Mesenchymal stem cell (in vitro differentiated cells and primary cell): ENCODE measurements at regions not wholly inside any gene's neighbourhood (a gene's known extent, or its start where the extent isn't known, plus 50 kb on each side); places are given as distances from the start of the nearest gene placed in this dataset.

Experiments
- DNase-seq: peaks from one replicate; pipeline ENCODE4 v3.0.0-alpha.2; 2013
- H2AFZ ChIP-seq: one replicate; pipeline ENCODE4 v1.6.1; 2013; ENCODE audit warnings: low read depth, mild to moderate bottlenecking, control low read depth, inconsistent platforms, low read length, moderate library complexity
- H2AK5ac ChIP-seq: 2 replicates; pipeline ENCODE4 v1.6.1; 2013; ENCODE audit warnings: low read length, moderate library complexity, mild to moderate bottlenecking, inconsistent platforms; ENCODE audit not compliant: severe bottlenecking
- H2BK120ac ChIP-seq: one replicate; pipeline ENCODE4 v1.6.1; 2013; ENCODE audit warnings: low read depth, mild to moderate bottlenecking, inconsistent platforms, low read length, moderate library complexity
- H2BK12ac ChIP-seq, 2 experiments: one replicate each; pipeline ENCODE4 v1.6.1; 2013; ENCODE audit warnings: inconsistent platforms in 2 of 2, low read length in 2 of 2, mild to moderate bottlenecking in 2 of 2, moderate library complexity in 2 of 2, control low read depth in 1 of 2
- H2BK15ac ChIP-seq: one replicate; pipeline ENCODE4 v1.6.1; 2013; ENCODE audit warnings: mild to moderate bottlenecking, low read depth, inconsistent platforms; ENCODE audit not compliant: poor library complexity, severe bottlenecking
- H2BK5ac ChIP-seq: 2 replicates; pipeline ENCODE4 v1.6.1; 2013; ENCODE audit warnings: low read depth, mild to moderate bottlenecking, low read length, control low read depth, inconsistent platforms; ENCODE audit not compliant: poor library complexity, severe bottlenecking
- H3K14ac ChIP-seq, 2 experiments: one replicate each; pipeline ENCODE4 v1.6.1; 2013; ENCODE audit warnings: inconsistent platforms in 2 of 2, low read length in 2 of 2, control low read depth in 1 of 2, mild to moderate bottlenecking in 1 of 2, moderate library complexity in 1 of 2
- H3K18ac ChIP-seq, 2 experiments: one replicate each; pipeline ENCODE4 v1.6.1; 2013; ENCODE audit warnings: inconsistent platforms in 2 of 2, low read length in 2 of 2, control low read depth in 1 of 2, low read depth in 1 of 2, mild to moderate bottlenecking in 1 of 2
- H3K23ac ChIP-seq, 2 experiments: one replicate each; pipeline ENCODE4 v1.6.1; 2013; ENCODE audit warnings: inconsistent platforms in 2 of 2, low read length in 2 of 2, mild to moderate bottlenecking in 2 of 2, moderate library complexity in 2 of 2, control low read depth in 1 of 2
- H3K27ac ChIP-seq: 2 replicates; pipeline ENCODE4 v1.5.1; 2013; ENCODE audit warnings: mild to moderate bottlenecking, moderate library complexity, low read length, control low read depth, inconsistent platforms; ENCODE audit not compliant: poor library complexity, severe bottlenecking
- H3K27me3 ChIP-seq, 2 experiments: 2 replicates each; pipeline versions ENCODE4 v1.6.1 to v1.7.0; 2013; ENCODE audit warnings: low read length in 2 of 2, mild to moderate bottlenecking in 2 of 2, moderate library complexity in 2 of 2, control low read depth in 1 of 2, inconsistent platforms in 1 of 2; ENCODE audit not compliant: control insufficient read depth in 1 of 2, insufficient read depth in 1 of 2
- H3K36me3 ChIP-seq, 2 experiments: 2 replicates each; pipeline versions ENCODE4 v1.6.1 to v1.7.0; 2013; ENCODE audit warnings: low read length in 2 of 2, control low read depth in 1 of 2, inconsistent platforms in 1 of 2, low read depth in 1 of 2, mild to moderate bottlenecking in 1 of 2; ENCODE audit not compliant: insufficient read depth in 2 of 2, control insufficient read depth in 1 of 2
- H3K4ac ChIP-seq, 2 experiments: one replicate each; pipeline ENCODE4 v1.6.1; 2013; ENCODE audit warnings: inconsistent platforms in 2 of 2, low read length in 2 of 2, mild to moderate bottlenecking in 2 of 2, moderate library complexity in 2 of 2, control low read depth in 1 of 2, low read depth in 1 of 2
- H3K4me1 ChIP-seq: 2 replicates; pipeline ENCODE4 v1.6.1; 2013; ENCODE audit warnings: low read depth, low read length, control low read depth; ENCODE audit not compliant: control insufficient read depth, insufficient read depth
- H3K4me2 ChIP-seq: 2 replicates; pipeline ENCODE4 v1.6.1; 2013; ENCODE audit warnings: low read length, mild to moderate bottlenecking, inconsistent platforms; ENCODE audit not compliant: poor library complexity, severe bottlenecking
- H3K4me3 ChIP-seq, 2 experiments: 2 replicates each; pipeline versions ENCODE4 v1.5.1 to v1.7.0; 2013; ENCODE audit warnings: low read length in 2 of 2, mild to moderate bottlenecking in 2 of 2, control low read depth in 1 of 2, low read depth in 1 of 2; ENCODE audit not compliant: insufficient read depth in 1 of 2
- H3K79me1 ChIP-seq: replicated peaks from 2 replicates; pipeline ENCODE4 v1.6.1; 2013; ENCODE audit warnings: mild to moderate bottlenecking, control low read depth, low read length, inconsistent platforms; ENCODE audit not compliant: poor library complexity, severe bottlenecking
- H3K9ac ChIP-seq: 2 replicates; pipeline ENCODE4 v1.7.0; 2013; ENCODE audit warnings: mild to moderate bottlenecking, low read length, moderate library complexity
- H3K9me3 ChIP-seq: 2 replicates; pipeline ENCODE4 v1.7.0; 2013; ENCODE audit warnings: mild to moderate bottlenecking, low read length; ENCODE audit not compliant: control insufficient read depth
- H4K8ac ChIP-seq: one replicate; pipeline ENCODE4 v1.6.1; 2013; ENCODE audit warnings: inconsistent platforms, mild to moderate bottlenecking, low read length, moderate library complexity
- H4K91ac ChIP-seq: one replicate; pipeline ENCODE4 v1.6.1; 2013; ENCODE audit warnings: mild to moderate bottlenecking, low read length, inconsistent platforms
- WGBS: methylation state at CpG from one replicate; pipeline ENCODE4 v1.1.7; 2013; ENCODE audit warnings: mixed read lengths; 5-methylcytosine and 5-hydroxymethylcytosine counted together

GRCh38 chr4:123481717-123482116, 85.1 kb downstream of the SPRY1 start:
- Histone ChIP-seq H3K79me1 (no peaks in the 10 kb centered on the region), H3K14ac (no peak overlapping the region), H3K9me3 (no peaks in the 10 kb centered on the region), H3K4me1 (peaks cover 11% of the 10 kb centered on the region), H2AFZ (no peak overlapping the region), H2AK5ac (no peak overlapping the region), H3K23ac (no peak overlapping the region), H3K36me3 (no peaks in the 10 kb centered on the region), H3K4me2 (no peak overlapping the region), H2BK15ac (no peak overlapping the region), H4K8ac (no peak overlapping the region), H3K4ac (no peak overlapping the region), H3K27ac (no peak overlapping the region), H2BK5ac (no peak overlapping the region), H3K4me3 (no peak overlapping the region), H3K18ac (no peak overlapping the region), H3K27me3 (no peaks in the 10 kb centered on the region), H2BK120ac (no peak overlapping the region), H2BK12ac (no peak overlapping the region), H4K91ac (no peak overlapping the region), H3K9ac (no peak overlapping the region)
- WGBS, result 100% methylated on average over 3 of the region's 3 CpGs
- no peak for DNase-seq

- no peak overlapping the region for H4K8ac ChIP-seq
- H3K4me1 ChIP-seq, result peaks cover 5% of the 10 kb centered on the region
- H3K18ac ChIP-seq, result peak overlapping the region in 1 of 2 experiments; percentile 40
- no peak overlapping the region for H3K27ac ChIP-seq
- no peak overlapping the region for H2BK15ac ChIP-seq
- no peak overlapping the region for H3K9ac ChIP-seq
- H3K36me3 ChIP-seq, result no peaks in the 10 kb centered on the region
- no peak overlapping the region for H3K4ac ChIP-seq
- no peak overlapping the region for H3K4me3 ChIP-seq
- no peak for DNase-seq
- H2BK5ac ChIP-seq, result no peak overlapping the region
- no peak overlapping the region for H4K91ac ChIP-seq
- no peaks in the 10 kb centered on the region for H3K79me1 ChIP-seq
- H2BK120ac ChIP-seq, result no peak overlapping the region
- no peak overlapping the region for H2BK12ac ChIP-seq
- no peak overlapping the region for H3K14ac ChIP-seq
- no peaks in the 10 kb centered on the region for H3K9me3 ChIP-seq
- H2AFZ ChIP-seq, result no peak overlapping the region
- no peaks in the 10 kb centered on the region for H3K27me3 ChIP-seq
- H3K23ac ChIP-seq, result no peak overlapping the region
- WGBS, result 69% methylated on average over 3 of the region's 4 CpGs
- H2AK5ac ChIP-seq, result no peak overlapping the region
- H3K4me2 ChIP-seq, result no peak overlapping the region
Measured at GRCh38 chr4:123484291-123484926, 87.8 kb downstream of the SPRY1 start.

GRCh38 chr4:123485601-123486000, 89.0 kb downstream of the SPRY1 start:
- Histone ChIP-seq H3K18ac (no peak overlapping the region), H2BK15ac (no peak overlapping the region), H3K4me2 (no peak overlapping the region), H2BK120ac (no peak overlapping the region), H2BK12ac (no peak overlapping the region), H2AFZ (no peak overlapping the region), H3K14ac (no peak overlapping the region), H2AK5ac (no peak overlapping the region), H3K27me3 (no peaks in the 10 kb centered on the region), H2BK5ac (no peak overlapping the region), H3K4me1 (peaks cover 4% of the 10 kb centered on the region), H3K23ac (no peak overlapping the region), H3K9ac (no peak overlapping the region), H4K8ac (no peak overlapping the region), H3K9me3 (no peaks in the 10 kb centered on the region), H3K36me3 (no peaks in the 10 kb centered on the region), H3K4ac (no peak overlapping the region), H3K4me3 (no peak overlapping the region), H3K79me1 (no peaks in the 10 kb centered on the region), H3K27ac (no peak overlapping the region), H4K91ac (no peak overlapping the region)
- no peak for DNase-seq
- WGBS, result 89% methylated on average over 1 of the region's 1 CpG

- no peaks in the 10 kb centered on the region for H3K9me3 ChIP-seq
- H4K8ac ChIP-seq, result no peak overlapping the region
- H3K18ac ChIP-seq, result no peak overlapping the region
- H2AK5ac ChIP-seq, result no peak overlapping the region
- no peak overlapping the region for H2BK5ac ChIP-seq
- H2BK120ac ChIP-seq, result no peak overlapping the region
- no peak overlapping the region for H4K91ac ChIP-seq
- H3K27me3 ChIP-seq, result no peaks in the 10 kb centered on the region
- H3K4me2 ChIP-seq, result no peak overlapping the region
- no peak overlapping the region for H3K14ac ChIP-seq
- no peak overlapping the region for H2AFZ ChIP-seq
- no peak overlapping the region for H2BK15ac ChIP-seq
- no peak overlapping the region for H3K4ac ChIP-seq
- H3K27ac ChIP-seq, result no peak overlapping the region
- no peaks in the 10 kb centered on the region for H3K4me1 ChIP-seq
- no peak overlapping the region for H2BK12ac ChIP-seq
- no peaks in the 10 kb centered on the region for H3K36me3 ChIP-seq
- H3K4me3 ChIP-seq, result no peak overlapping the region
- no peak overlapping the region for H3K23ac ChIP-seq
- H3K9ac ChIP-seq, result no peak overlapping the region
- 21% methylated on average over 2 of the region's 5 CpGs for WGBS
- no peaks in the 10 kb centered on the region for H3K79me1 ChIP-seq
- DNase-seq, result peak; percentile 91
Measured at GRCh38 chr4:123488916-123489315, 92.3 kb downstream of the SPRY1 start.
